ENCODE measurements at regions not wholly inside any gene's neighbourhood (a gene's known extent, or its start where the extent isn't known, plus 50 kb on each side); places are given as distances from the start of the nearest gene placed in this dataset.

GRCh38 chr2:240211598-240212424 lies 71.4 kb upstream of the OTOS start:
- H3K14ac ChIP-seq (replicated peaks; ENCODE audit: low read depth, low read length): no peak overlapping the region
- H3K18ac ChIP-seq (ENCODE audit: low read depth, low read length): no peak overlapping the region
- H2BK5ac ChIP-seq (ENCODE audit: low read depth, low read length, poor library complexity, severe bottlenecking): no peak overlapping the region
- DNase-seq (no peak), ATAC-seq (ENCODE audit: low read depth) (no peak)
- H3K4me2 ChIP-seq (ENCODE audit: low read depth, low read length): no peak overlapping the region
- H3K79me1 ChIP-seq (ENCODE audit: low read depth in 1 of 2, low read length in 2 of 2): no peaks in the 10 kb centered on the region
- H3K4ac ChIP-seq (ENCODE audit: low read depth, low read length): no peak overlapping the region
- in situ Hi-C loops (cut with MboI; ENCODE audit: low sequenced_read_pairs) (no loop called here), dilution Hi-C loops (cut with HindIII; ENCODE audit: low sequenced_read_pairs, unreplicated experiment) (no loop called here), intact Hi-C loops (cut with micrococcal nuclease) (no loop called here)
- H2AK5ac ChIP-seq (ENCODE audit: low read depth, low read length): no peak overlapping the region
- no peak overlapping the region for H4K91ac ChIP-seq (ENCODE audit: insufficient read depth, low read depth, low read length)
- H3K9ac ChIP-seq (ENCODE audit: low read depth, low read length): no peak overlapping the region
- no peak overlapping the region for H3K23ac ChIP-seq (ENCODE audit: low read depth, low read length)
- H4K20me1 ChIP-seq (ENCODE audit: insufficient read depth, low read length): no peaks in the 10 kb centered on the region
- H2BK120ac ChIP-seq (ENCODE audit: low read depth, low read length): no peak overlapping the region
- 0 out of 2 replicates have a peak, but pooled peaks cover 2% of the 10 kb centered on the region for H3K9me3 ChIP-seq (ENCODE audit: control insufficient read depth, insufficient read depth, low read length)
- H2BK15ac ChIP-seq (ENCODE audit: low read depth, low read length): no peak overlapping the region
- H3K27me3 ChIP-seq (ENCODE audit: control insufficient read depth, insufficient read depth, low read length): peaks cover 16% of the 10 kb centered on the region; the same call in 1 of the 2 replicates
- no peaks in the 10 kb centered on the region for H3K36me3 ChIP-seq (ENCODE audit: control insufficient read depth, insufficient read depth, low read length)
- H2BK20ac ChIP-seq (ENCODE audit: low read depth, low read length): no peak overlapping the region
- ChIA-PET POLR2A (ENCODE audit: unreplicated experiment) (no interaction called here), CTCF (no interaction called here)
- no peak overlapping the region for H3K4me3 ChIP-seq (ENCODE audit: insufficient read depth, low read depth, low read length)
- no peaks in the 10 kb centered on the region for H3K4me1 ChIP-seq (ENCODE audit: control insufficient read depth, insufficient read depth, low read length)
- H3K27ac ChIP-seq (ENCODE audit: insufficient read depth, low read length): no peak overlapping the region
- no peak overlapping the region for H3K56ac ChIP-seq (ENCODE audit: extremely low read depth, insufficient read depth, low read length)
- H2AFZ ChIP-seq (replicated peaks; ENCODE audit: low read length, poor library complexity): no peak overlapping the region
- 61% methylated on average over 7 of the region's 17 CpGs; no CpG with 5 or more reads in 1 of the 2 experiments for WGBS, 2 experiments (ENCODE audit: extremely low coverage in 2 of 2, insufficient read length in 1 of 2)
- H2AK9ac ChIP-seq (replicated peaks; ENCODE audit: low read depth, low read length, poor library complexity): no peak overlapping the region
- H3K9me1 ChIP-seq (ENCODE audit: insufficient read depth, low read length): no peaks in the 10 kb centered on the region
- BruUV-seq (replicated peaks): no TSS peak
- no peak overlapping the region for H4K5ac ChIP-seq (ENCODE audit: low read depth, low read length)
- TF ChIP-seq POLR2A (IDR thresholded peaks at IDR 0.05; ENCODE audit: low read depth, low read length): no peak
- no peak for TF ChIP-seq RCOR1 (IDR thresholded peaks at IDR 0.05; ENCODE audit: insufficient replicate concordance, low read length)
- TF ChIP-seq CHD1 (IDR thresholded peaks at IDR 0.05; ENCODE audit: low read depth, low read length): no peak
- TF ChIP-seq, protein P1, sequence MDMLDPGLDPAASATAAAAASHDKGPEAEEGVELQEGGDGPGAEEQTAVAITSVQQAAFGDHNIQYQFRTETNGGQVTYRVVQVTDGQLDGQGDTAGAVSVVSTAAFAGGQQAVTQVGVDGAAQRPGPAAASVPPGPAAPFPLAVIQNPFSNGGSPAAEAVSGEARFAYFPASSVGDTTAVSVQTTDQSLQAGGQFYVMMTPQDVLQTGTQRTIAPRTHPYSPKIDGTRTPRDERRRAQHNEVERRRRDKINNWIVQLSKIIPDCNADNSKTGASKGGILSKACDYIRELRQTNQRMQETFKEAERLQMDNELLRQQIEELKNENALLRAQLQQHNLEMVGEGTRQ (IDR thresholded peaks at IDR 0.05; ENCODE audit: low read depth, low read length): no peak
- no peak for TF ChIP-seq FOS (IDR thresholded peaks at IDR 0.05; ENCODE audit: low read depth, low read length)
- no peak for TF ChIP-seq SMC3 (IDR thresholded peaks at IDR 0.05; ENCODE audit: low read depth, low read length)
- TF ChIP-seq, protein P2, sequence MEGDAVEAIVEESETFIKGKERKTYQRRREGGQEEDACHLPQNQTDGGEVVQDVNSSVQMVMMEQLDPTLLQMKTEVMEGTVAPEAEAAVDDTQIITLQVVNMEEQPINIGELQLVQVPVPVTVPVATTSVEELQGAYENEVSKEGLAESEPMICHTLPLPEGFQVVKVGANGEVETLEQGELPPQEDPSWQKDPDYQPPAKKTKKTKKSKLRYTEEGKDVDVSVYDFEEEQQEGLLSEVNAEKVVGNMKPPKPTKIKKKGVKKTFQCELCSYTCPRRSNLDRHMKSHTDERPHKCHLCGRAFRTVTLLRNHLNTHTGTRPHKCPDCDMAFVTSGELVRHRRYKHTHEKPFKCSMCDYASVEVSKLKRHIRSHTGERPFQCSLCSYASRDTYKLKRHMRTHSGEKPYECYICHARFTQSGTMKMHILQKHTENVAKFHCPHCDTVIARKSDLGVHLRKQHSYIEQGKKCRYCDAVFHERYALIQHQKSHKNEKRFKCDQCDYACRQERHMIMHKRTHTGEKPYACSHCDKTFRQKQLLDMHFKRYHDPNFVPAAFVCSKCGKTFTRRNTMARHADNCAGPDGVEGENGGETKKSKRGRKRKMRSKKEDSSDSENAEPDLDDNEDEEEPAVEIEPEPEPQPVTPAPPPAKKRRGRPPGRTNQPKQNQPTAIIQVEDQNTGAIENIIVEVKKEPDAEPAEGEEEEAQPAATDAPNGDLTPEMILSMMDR (conservative IDR thresholded peaks at IDR 0.05; ENCODE audit: low read depth, low read length): no peak
- no peak overlapping the region for H4K8ac ChIP-seq (ENCODE audit: low read depth in 2 of 2, low read length in 2 of 2)

All from IMR-90 (cell line).